Astrocyte (in vitro differentiated cells and primary cell): ENCODE measurements at regions not wholly inside any gene's neighbourhood (a gene's known extent, or its start where the extent isn't known, plus 50 kb on each side); places are given as distances from the start of the nearest gene placed in this dataset.

ENCODE experiments used
- DNase-seq: peaks from one replicate; pipeline ENCODE4 v3.0.0-alpha.2; 2010; ENCODE audit warnings: low read depth
- FAIRE-seq: peaks from 2 replicates; lab custom pipeline; 2011; peaks lifted over from hg19 to GRCh38; lab: Jason Lieb, UNC
- H2AFZ ChIP-seq: 2 replicates; pipeline ENCODE4 v1.6.0; 2012; ENCODE audit warnings: low read depth, low read length, inconsistent platforms
- H3K27ac ChIP-seq: 2 replicates; pipeline ENCODE4 v1.5.1; 2011; ENCODE audit warnings: low read depth, low read length, inconsistent platforms
- H3K27me3 ChIP-seq: 2 replicates; pipeline ENCODE4 v1.6.0; 2011; ENCODE audit warnings: low read length, inconsistent platforms; ENCODE audit not compliant: insufficient read depth
- H3K36me3 ChIP-seq: 2 replicates; pipeline ENCODE4 v1.5.1; 2011; ENCODE audit warnings: low read length, inconsistent platforms; ENCODE audit not compliant: insufficient read depth
- H3K4me1 ChIP-seq: 2 replicates; pipeline ENCODE4 v1.5.1; 2011; ENCODE audit warnings: low read length, inconsistent platforms; ENCODE audit not compliant: insufficient read depth
- H3K4me2 ChIP-seq: 2 replicates; pipeline ENCODE4 v1.6.0; 2012; ENCODE audit warnings: low read length, inconsistent platforms
- H3K4me3 ChIP-seq: 2 replicates; pipeline ENCODE4 v1.5.1; 2011; ENCODE audit warnings: low read depth, mild to moderate bottlenecking, low read length, inconsistent platforms; ENCODE audit not compliant: insufficient read depth
- H3K79me2 ChIP-seq: 2 replicates; pipeline ENCODE4 v1.6.0; 2012; ENCODE audit warnings: mild to moderate bottlenecking, low read length, inconsistent platforms; ENCODE audit not compliant: insufficient read depth
- H3K9ac ChIP-seq: 2 replicates; pipeline ENCODE4 v1.6.0; 2012; ENCODE audit warnings: mild to moderate bottlenecking, low read length, inconsistent platforms
- H3K9me3 ChIP-seq: 2 replicates; pipeline ENCODE4 v1.5.1; 2012; ENCODE audit warnings: low read depth, mild to moderate bottlenecking, low read length, inconsistent platforms; ENCODE audit not compliant: insufficient read depth
- H4K20me1 ChIP-seq: 2 replicates; pipeline ENCODE4 v1.6.0; 2012; ENCODE audit warnings: low read length, inconsistent platforms; ENCODE audit not compliant: insufficient read depth
- H3K27ac Mint-ChIP-seq: one replicate; pipeline ENCODE4 v1.8.0; 2021; ENCODE audit warnings: mild to moderate bottlenecking, mixed read lengths; ENCODE audit not compliant: unreplicated experiment
- H3K27me3 Mint-ChIP-seq: one replicate; pipeline ENCODE4 v1.8.0; 2021; ENCODE audit warnings: low read depth, mixed read lengths; ENCODE audit not compliant: unreplicated experiment
- H3K36me3 Mint-ChIP-seq: one replicate; pipeline ENCODE4 v1.8.0; 2021; ENCODE audit warnings: low read depth, mixed read lengths; ENCODE audit not compliant: unreplicated experiment
- H3K4me1 Mint-ChIP-seq: one replicate; pipeline ENCODE4 v1.8.0; 2021; ENCODE audit warnings: low read depth, mixed read lengths; ENCODE audit not compliant: unreplicated experiment
- H3K4me3 Mint-ChIP-seq: one replicate; pipeline ENCODE4 v1.8.0; 2021; ENCODE audit warnings: mild to moderate bottlenecking, moderate library complexity, mixed read lengths; ENCODE audit not compliant: unreplicated experiment
- H3K9me3 Mint-ChIP-seq: one replicate; pipeline ENCODE4 v1.8.0; 2021; ENCODE audit warnings: mild to moderate bottlenecking, mixed read lengths; ENCODE audit not compliant: unreplicated experiment
- EZH2 ChIP-seq: IDR thresholded peaks from 2 replicates; pipeline ENCODE4 v1.6.1; 2012; ENCODE audit warnings: mild to moderate bottlenecking, low read length, inconsistent platforms; ENCODE audit not compliant: insufficient read depth
- TF ChIP-seq, protein P1 (sequence below): IDR thresholded peaks from 2 replicates; pipeline ENCODE4 v1.5.1; 2011; ENCODE audit warnings: low read depth, mild to moderate bottlenecking, inconsistent platforms, low read length, moderate library complexity; ENCODE audit not compliant: insufficient read depth

DNA sequence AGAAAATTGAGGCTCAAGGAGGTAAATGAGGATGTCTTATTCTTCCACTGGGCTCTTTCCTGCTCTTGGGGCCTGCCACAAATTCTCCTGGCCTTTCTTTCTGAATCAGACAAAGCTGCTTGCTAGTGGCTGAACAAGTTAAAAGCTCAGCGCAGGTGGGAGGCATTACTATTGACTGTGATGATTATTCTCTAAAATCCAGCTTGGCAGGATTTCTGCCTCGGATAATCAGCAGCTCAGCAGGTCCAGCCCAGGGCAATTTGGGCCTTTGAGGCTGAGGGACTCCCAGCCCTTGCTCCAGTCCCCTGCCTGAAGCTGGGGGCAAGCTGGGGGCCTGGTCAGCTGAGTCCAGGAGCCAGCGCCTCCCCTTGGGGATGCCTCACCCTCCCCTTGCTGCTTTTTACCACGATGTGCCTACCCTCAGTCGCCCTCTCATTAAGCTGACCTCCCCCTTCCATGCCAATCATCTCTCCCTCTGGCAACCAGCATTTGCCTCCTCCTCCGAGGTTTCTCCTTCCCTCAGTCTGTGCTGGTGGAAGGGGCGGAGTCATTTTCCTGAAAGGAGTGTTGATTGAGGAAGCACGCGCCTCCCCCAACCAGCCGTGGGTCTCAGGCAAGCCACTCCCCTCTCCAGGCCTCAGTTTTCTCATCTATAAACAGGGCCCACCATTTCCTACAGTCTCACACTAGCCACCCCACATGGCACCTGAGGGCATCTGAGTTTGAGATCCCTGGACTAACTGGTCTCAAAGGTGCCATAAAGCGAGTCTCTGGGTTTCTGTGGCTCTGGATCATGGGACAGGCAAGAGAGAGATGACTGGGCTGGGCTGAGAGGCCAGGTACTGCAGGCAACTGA is 60.6 kb upstream of the PRDM11 start:
- peaks cover 27% of the 10 kb centered on the region for H3K27me3 Mint-ChIP-seq
- TF ChIP-seq EZH2: no peak
- TF ChIP-seq, protein P1, sequence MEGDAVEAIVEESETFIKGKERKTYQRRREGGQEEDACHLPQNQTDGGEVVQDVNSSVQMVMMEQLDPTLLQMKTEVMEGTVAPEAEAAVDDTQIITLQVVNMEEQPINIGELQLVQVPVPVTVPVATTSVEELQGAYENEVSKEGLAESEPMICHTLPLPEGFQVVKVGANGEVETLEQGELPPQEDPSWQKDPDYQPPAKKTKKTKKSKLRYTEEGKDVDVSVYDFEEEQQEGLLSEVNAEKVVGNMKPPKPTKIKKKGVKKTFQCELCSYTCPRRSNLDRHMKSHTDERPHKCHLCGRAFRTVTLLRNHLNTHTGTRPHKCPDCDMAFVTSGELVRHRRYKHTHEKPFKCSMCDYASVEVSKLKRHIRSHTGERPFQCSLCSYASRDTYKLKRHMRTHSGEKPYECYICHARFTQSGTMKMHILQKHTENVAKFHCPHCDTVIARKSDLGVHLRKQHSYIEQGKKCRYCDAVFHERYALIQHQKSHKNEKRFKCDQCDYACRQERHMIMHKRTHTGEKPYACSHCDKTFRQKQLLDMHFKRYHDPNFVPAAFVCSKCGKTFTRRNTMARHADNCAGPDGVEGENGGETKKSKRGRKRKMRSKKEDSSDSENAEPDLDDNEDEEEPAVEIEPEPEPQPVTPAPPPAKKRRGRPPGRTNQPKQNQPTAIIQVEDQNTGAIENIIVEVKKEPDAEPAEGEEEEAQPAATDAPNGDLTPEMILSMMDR: no peak
- no peak for DNase-seq

DNA sequence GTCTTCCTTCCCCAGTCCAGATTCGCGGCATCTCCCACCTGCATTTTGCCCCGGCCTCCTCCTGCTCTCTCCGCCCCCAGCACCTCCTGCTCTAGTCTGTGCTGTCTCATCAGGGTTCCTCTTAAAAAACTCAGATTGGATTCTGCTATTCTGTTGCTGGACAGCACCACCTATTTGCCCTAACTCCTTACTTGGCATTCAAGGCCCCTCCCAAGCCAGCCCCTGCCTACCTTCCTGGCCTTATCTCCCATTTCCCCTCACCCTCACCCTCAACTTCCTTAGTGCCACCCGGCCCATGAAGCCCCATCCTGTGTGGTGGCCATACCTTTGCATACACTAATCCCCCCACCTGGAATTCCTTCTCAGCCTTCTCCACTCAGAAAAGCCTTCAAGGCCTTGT is 59.9 kb upstream of the PRDM11 start:
- Mint-ChIP-seq H3K27me3 (peaks cover 24% of the 10 kb centered on the region), H3K36me3 (no peaks in the 10 kb centered on the region), H3K4me3 (no peak overlapping the region), H3K9me3 (no peaks in the 10 kb centered on the region), H3K27ac (no peak overlapping the region), H3K4me1 (peaks cover 31% of the 10 kb centered on the region)
- peaks cover 13% of the 10 kb centered on the region for H3K27me3 ChIP-seq
- H3K9ac ChIP-seq: no peak overlapping the region
- DNase-seq: no peak
- no peaks in the 10 kb centered on the region for H3K9me3 ChIP-seq
- TF ChIP-seq, protein P1: no peak
- no peak for TF ChIP-seq EZH2
- no peaks in the 10 kb centered on the region for H4K20me1 ChIP-seq
- H3K79me2 ChIP-seq: no peaks in the 10 kb centered on the region
- H2AFZ ChIP-seq: no peak overlapping the region
- no peak overlapping the region for H3K4me3 ChIP-seq
- peaks cover 4% of the 10 kb centered on the region for H3K4me1 ChIP-seq
- no peak for FAIRE-seq
- H3K36me3 ChIP-seq: no peaks in the 10 kb centered on the region
- H3K4me2 ChIP-seq: no peak overlapping the region
- no peak overlapping the region for H3K27ac ChIP-seq

More for the DNA sequence above, 60.6 kb upstream of the PRDM11 start:
- Mint-ChIP-seq H3K9me3 (no peaks in the 10 kb centered on the region), H3K27ac (no peak overlapping the region), H3K4me3 (no peak overlapping the region), H3K36me3 (no peaks in the 10 kb centered on the region), H3K4me1 (peaks cover 29% of the 10 kb centered on the region)
- Histone ChIP-seq H3K27me3 (peaks cover 13% of the 10 kb centered on the region), H3K79me2 (no peaks in the 10 kb centered on the region), H3K4me1 (peaks cover 4% of the 10 kb centered on the region), H3K9ac (no peak overlapping the region), H3K9me3 (no peaks in the 10 kb centered on the region), H3K27ac (no peak overlapping the region), H2AFZ (no peak overlapping the region), H3K36me3 (no peaks in the 10 kb centered on the region), H3K4me3 (no peak overlapping the region), H3K4me2 (no peak overlapping the region), H4K20me1 (no peaks in the 10 kb centered on the region)
- FAIRE-seq: no peak
